ENCODE measurements at regions not wholly inside any gene's neighbourhood (a gene's known extent, or its start where the extent isn't known, plus 50 kb on each side); places are given as distances from the start of the nearest gene placed in this dataset.

DNA sequence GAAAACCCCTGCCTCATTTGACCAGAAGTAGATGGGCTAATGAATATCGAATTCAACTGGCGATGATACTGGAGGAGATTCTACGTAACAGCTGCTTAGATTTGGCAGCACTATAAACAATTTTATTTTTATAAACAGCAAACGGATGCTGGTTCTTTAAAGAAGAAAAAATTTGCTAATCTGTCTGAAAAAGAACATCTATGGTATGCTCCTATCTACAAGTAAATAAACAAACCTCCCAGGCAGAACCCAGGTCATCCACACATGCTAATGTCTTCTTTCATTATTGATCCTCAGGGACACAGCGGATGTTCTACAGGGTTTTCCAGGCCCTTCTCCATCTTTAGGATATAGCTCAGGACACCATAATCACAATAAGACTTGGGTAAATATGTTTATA is 291.3 kb downstream of the ALDH8A1 start:
- 83% methylated on average over 1 of the region's 5 CpGs; no CpG with 5 or more reads in 1 of the 2 experiments for WGBS, 2 experiments (ENCODE audit: insufficient coverage in 2 of 2)
- H3K27ac ChIP-seq (ENCODE audit: low read depth, low read length, severe bottlenecking) = no peak overlapping the region

DNA sequence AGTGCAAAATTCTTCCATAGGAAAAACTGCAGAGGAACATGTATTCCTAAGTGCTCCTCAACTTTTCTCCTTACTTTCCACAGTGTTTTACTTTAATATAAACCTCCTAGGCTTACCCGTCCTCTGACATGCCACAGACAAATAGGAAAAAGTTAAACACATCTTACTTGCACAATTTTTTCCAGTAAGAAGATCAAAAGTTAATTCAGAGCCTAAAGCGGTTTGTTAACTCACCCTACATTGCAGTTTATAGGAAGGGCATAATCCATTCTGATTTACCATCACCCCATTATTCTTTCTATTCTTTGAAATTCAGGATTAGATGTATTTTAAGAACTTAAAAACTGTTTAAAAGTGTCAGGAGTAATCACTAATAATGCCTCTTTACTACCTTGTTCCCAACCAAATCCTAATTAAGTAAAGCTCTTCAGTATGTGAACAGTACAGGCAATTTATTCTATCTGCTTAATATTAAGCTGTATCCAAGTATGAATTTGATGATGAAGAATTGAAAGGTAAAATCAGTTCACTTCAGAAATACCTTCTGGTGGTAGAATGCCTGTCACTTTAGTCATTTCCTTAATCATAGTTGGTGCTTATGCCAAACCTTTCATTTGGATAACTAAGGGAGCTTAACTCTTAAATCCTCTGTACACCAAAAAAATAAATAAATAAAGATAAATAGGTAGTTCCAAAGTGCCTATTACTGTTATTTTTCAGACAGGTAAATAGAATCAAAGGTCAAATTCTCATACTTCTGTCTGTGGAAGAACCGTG is 292.0 kb downstream of the ALDH8A1 start:
- no peaks in the 10 kb centered on the region for H3K36me3 ChIP-seq (ENCODE audit: control insufficient read depth, insufficient read depth, low read length)
- H3K9me3 ChIP-seq (ENCODE audit: control insufficient read depth, low read length) = no peaks in the 10 kb centered on the region
- WGBS, 2 experiments (ENCODE audit: insufficient coverage in 2 of 2) = 44 to 60% methylated on average over 1 of the region's 3 CpGs
- peaks cover 8% of the 10 kb centered on the region for H3K4me1 ChIP-seq (ENCODE audit: control insufficient read depth, insufficient read depth, low read length, poor library complexity, severe bottlenecking)
- no peak overlapping the region for H3K4me3 ChIP-seq (ENCODE audit: extremely low read depth, insufficient read depth, low read length, poor library complexity, severe bottlenecking)
- H3K27ac ChIP-seq (ENCODE audit: low read depth, low read length, severe bottlenecking) = no peak overlapping the region

More for the DNA sequence above, 291.3 kb downstream of the ALDH8A1 start:
- H3K36me3 ChIP-seq (ENCODE audit: control insufficient read depth, insufficient read depth, low read length) = no peaks in the 10 kb centered on the region
- peaks cover 8% of the 10 kb centered on the region for H3K4me1 ChIP-seq (ENCODE audit: control insufficient read depth, insufficient read depth, low read length, poor library complexity, severe bottlenecking)
- no peak overlapping the region for H3K4me3 ChIP-seq (ENCODE audit: extremely low read depth, insufficient read depth, low read length, poor library complexity, severe bottlenecking)
- H3K9me3 ChIP-seq (ENCODE audit: control insufficient read depth, low read length) = no peaks in the 10 kb centered on the region

DNA sequence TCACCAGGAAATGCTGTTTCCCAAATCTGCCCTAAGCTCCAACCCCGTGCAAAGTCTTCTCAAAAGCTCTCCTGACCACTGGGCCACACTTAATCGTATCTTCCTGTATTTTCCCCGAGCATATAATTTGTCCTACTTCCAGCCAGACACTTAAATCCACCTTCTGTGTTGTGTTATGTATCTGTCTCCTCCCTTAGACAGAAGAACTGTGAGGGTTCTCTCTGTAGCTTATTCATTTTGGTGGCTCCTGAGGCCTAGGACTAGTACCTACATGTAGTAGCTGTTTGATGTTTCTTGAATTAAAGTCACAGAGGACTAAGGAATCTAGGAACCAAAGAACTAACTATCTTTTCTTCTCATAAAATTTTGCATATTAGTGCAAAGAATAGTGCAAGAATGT is 292.6 kb downstream of the ALDH8A1 start:
- H3K4me1 ChIP-seq (ENCODE audit: control insufficient read depth, insufficient read depth, low read length, poor library complexity, severe bottlenecking) = peaks cover 8% of the 10 kb centered on the region
- WGBS, 2 experiments (ENCODE audit: insufficient coverage in 2 of 2) = 100% methylated on average over 1 of the region's 3 CpGs; no CpG with 5 or more reads in 1 of the 2 experiments
- H3K27ac ChIP-seq (ENCODE audit: low read depth, low read length, severe bottlenecking) = no peak overlapping the region
- no peaks in the 10 kb centered on the region for H3K9me3 ChIP-seq (ENCODE audit: control insufficient read depth, low read length)
- H3K4me3 ChIP-seq (ENCODE audit: extremely low read depth, insufficient read depth, low read length, poor library complexity, severe bottlenecking) = no peak overlapping the region
- no peaks in the 10 kb centered on the region for H3K36me3 ChIP-seq (ENCODE audit: control insufficient read depth, insufficient read depth, low read length)

DNA sequence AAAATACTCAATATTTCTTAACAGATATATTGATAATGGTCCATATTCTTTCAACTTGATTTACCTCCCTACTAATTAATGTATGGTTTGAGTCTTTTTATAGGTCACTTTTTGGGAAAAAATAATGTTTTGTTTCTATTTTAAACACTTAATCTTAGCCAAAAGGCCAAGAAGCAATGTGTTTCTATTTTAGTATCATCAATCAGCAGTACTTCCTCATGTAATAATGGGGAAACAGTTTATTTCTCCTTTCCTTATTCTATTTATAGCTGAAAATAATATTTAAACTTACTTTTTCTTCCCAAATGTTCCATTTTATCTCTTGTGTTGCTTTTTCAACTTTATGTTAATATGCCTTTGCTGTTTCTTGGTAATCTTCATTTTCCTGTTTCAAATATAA is 295.1 kb downstream of the ALDH8A1 start:
- Histone ChIP-seq H3K27ac (ENCODE audit: low read depth, low read length, severe bottlenecking) (no peak overlapping the region), H3K36me3 (ENCODE audit: control insufficient read depth, insufficient read depth, low read length) (no peaks in the 10 kb centered on the region), H3K4me1 (ENCODE audit: control insufficient read depth, insufficient read depth, low read length, poor library complexity, severe bottlenecking) (peaks cover 8% of the 10 kb centered on the region), H3K9me3 (ENCODE audit: control insufficient read depth, low read length) (no peaks in the 10 kb centered on the region), H3K4me3 (ENCODE audit: extremely low read depth, insufficient read depth, low read length, poor library complexity, severe bottlenecking) (no peak overlapping the region)

DNA sequence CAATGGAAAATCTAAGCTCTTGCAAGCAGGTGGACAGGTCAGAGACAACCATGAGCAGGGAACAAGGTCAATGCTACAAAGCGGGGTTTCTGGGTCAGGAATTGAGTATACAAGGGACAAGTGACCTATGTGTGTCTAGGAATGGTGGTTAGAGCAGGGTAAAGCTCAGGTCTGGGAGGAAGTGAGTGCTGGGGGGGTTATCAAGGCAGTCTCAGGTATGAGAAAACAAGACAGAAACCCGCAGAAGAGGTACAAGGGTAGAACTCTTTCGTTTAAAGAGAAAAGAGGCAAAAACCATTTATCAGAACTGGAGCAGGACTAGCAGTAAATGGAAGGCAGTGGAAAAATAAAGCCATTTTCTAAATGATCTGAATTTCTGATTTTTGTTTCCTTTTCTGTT is 298.4 kb downstream of the ALDH8A1 start:
- Histone ChIP-seq H3K4me3 (ENCODE audit: extremely low read depth, insufficient read depth, low read length, poor library complexity, severe bottlenecking) (no peak overlapping the region), H3K36me3 (ENCODE audit: control insufficient read depth, insufficient read depth, low read length) (no peaks in the 10 kb centered on the region), H3K9me3 (ENCODE audit: control insufficient read depth, low read length) (no peaks in the 10 kb centered on the region), H3K4me1 (ENCODE audit: control insufficient read depth, insufficient read depth, low read length, poor library complexity, severe bottlenecking) (no peaks in the 10 kb centered on the region), H3K27ac (ENCODE audit: low read depth, low read length, severe bottlenecking) (no peak overlapping the region)
- 74 to 90% methylated on average over 2 of the region's 3 CpGs for WGBS, 2 experiments (ENCODE audit: insufficient coverage in 2 of 2)

DNA sequence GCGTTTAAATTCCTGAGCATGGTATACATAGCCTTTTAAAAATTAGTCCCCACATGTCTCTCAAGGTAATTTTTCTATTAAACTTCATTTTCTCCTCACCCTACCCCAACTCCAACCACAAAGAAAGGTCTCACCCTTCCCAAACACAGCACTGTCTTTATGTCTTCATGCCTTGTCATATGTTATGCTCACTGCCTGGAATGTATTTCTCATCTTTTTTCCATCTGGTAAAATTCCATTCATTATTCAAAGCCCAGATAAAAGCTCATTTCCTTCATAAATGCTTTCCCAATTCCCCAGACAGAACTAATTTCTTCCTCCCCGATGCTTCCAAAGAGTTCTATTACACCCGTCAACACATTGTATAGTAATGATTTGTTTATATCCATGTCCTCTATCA is 302.0 kb downstream of the ALDH8A1 start:
- Histone ChIP-seq H3K4me1 (ENCODE audit: control insufficient read depth, insufficient read depth, low read length, poor library complexity, severe bottlenecking) (no peaks in the 10 kb centered on the region), H3K9me3 (ENCODE audit: control insufficient read depth, low read length) (no peaks in the 10 kb centered on the region), H3K36me3 (ENCODE audit: control insufficient read depth, insufficient read depth, low read length) (no peaks in the 10 kb centered on the region), H3K27ac (ENCODE audit: low read depth, low read length, severe bottlenecking) (no peak overlapping the region), H3K4me3 (ENCODE audit: extremely low read depth, insufficient read depth, low read length, poor library complexity, severe bottlenecking) (no peak overlapping the region)
- WGBS, 2 experiments (ENCODE audit: insufficient coverage in 2 of 2) = 40% methylated on average over 1 of the region's 3 CpGs; no CpG with 5 or more reads in 1 of the 2 experiments

DNA sequence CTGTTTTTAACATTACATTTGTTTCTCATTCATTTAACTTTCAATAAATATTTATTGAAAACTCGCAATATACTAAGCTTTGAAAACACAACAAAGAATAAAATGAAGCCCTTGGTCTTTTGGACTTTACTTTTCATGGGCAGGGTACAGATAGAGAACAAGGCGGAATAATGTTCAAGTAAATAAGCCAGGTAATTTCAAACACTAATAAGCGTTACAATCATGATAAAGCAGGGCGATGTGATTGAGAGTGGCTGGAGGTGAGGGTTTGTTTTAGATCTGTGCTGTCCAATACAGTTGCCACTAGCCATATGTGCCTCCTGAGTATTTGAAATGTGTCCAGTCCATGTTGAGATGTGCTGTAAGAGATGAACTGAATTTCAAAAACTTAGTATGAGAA is 307.1 kb downstream of the ALDH8A1 start:
- H3K36me3 ChIP-seq (ENCODE audit: control insufficient read depth, insufficient read depth, low read length) = no peaks in the 10 kb centered on the region
- WGBS, 2 experiments (ENCODE audit: insufficient coverage in 2 of 2) = 90 to 100% methylated on average over 2 to 3 of the region's 4 CpGs
- no peaks in the 10 kb centered on the region for H3K9me3 ChIP-seq (ENCODE audit: control insufficient read depth, low read length)
- H3K4me1 ChIP-seq (ENCODE audit: control insufficient read depth, insufficient read depth, low read length, poor library complexity, severe bottlenecking) = no peaks in the 10 kb centered on the region
- H3K4me3 ChIP-seq (ENCODE audit: extremely low read depth, insufficient read depth, low read length, poor library complexity, severe bottlenecking) = no peak overlapping the region
- no peak overlapping the region for H3K27ac ChIP-seq (ENCODE audit: low read depth, low read length, severe bottlenecking)

DNA sequence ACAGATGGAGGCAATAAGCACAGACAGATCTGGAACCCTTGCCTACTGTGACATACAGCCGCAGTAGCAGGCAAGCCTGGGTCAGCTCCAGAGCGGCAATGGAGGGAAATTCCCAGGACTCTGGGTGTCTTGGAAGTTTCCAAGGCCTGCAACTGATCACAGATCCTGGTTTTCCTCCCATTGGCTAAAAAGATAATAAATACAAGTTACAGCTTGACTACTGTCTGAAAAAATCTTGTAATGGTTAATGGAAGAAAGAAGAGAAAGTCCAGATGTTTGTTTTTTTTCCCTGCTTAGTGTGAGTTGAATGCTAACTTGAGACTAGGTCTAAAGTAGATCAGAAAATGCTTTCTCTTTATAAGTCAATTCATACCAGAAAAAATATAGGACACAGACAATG is 307.6 kb downstream of the ALDH8A1 start:
- Histone ChIP-seq H3K36me3 (ENCODE audit: control insufficient read depth, insufficient read depth, low read length) (no peaks in the 10 kb centered on the region), H3K27ac (ENCODE audit: low read depth, low read length, severe bottlenecking) (no peak overlapping the region), H3K9me3 (ENCODE audit: control insufficient read depth, low read length) (no peaks in the 10 kb centered on the region), H3K4me1 (ENCODE audit: control insufficient read depth, insufficient read depth, low read length, poor library complexity, severe bottlenecking) (no peaks in the 10 kb centered on the region), H3K4me3 (ENCODE audit: extremely low read depth, insufficient read depth, low read length, poor library complexity, severe bottlenecking) (no peak overlapping the region)
- 87 to 100% methylated on average over 1 to 2 of the region's 2 CpGs for WGBS, 2 experiments (ENCODE audit: insufficient coverage in 2 of 2)

DNA sequence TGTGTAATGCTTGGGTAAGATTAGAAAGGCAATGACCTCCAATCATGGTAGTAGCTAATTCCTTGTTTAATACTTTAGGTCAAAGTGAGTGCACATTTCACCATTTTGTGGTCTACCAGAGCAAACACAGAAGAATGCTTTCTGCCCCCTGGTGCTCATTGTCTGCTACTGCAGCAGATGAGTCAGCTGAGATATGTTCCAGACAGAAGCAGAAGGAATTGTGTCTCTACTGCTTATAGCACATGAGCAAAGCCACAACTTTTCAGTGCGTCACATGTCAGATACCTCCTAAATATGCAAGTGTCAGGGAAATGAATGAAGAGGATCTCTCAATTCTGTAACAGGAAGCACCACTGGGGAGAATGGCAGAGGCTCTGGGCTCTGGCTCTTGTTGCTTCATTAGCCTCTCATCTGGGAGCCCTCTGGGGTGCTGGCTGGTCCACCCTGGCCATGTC is 308.9 kb downstream of the ALDH8A1 start:
- H3K9me3 ChIP-seq (ENCODE audit: control insufficient read depth, low read length) = no peaks in the 10 kb centered on the region
- no peaks in the 10 kb centered on the region for H3K36me3 ChIP-seq (ENCODE audit: control insufficient read depth, insufficient read depth, low read length)
- no peak overlapping the region for H3K27ac ChIP-seq (ENCODE audit: low read depth, low read length, severe bottlenecking)
- H3K4me3 ChIP-seq (ENCODE audit: extremely low read depth, insufficient read depth, low read length, poor library complexity, severe bottlenecking) = no peak overlapping the region
- 67% methylated on average over 1 of the region's 1 CpG for whole genome bisulfite sequencing, 2 experiments (ENCODE audit: insufficient coverage in 2 of 2)
- no peaks in the 10 kb centered on the region for H3K4me1 ChIP-seq (ENCODE audit: control insufficient read depth, insufficient read depth, low read length, poor library complexity, severe bottlenecking)

DNA sequence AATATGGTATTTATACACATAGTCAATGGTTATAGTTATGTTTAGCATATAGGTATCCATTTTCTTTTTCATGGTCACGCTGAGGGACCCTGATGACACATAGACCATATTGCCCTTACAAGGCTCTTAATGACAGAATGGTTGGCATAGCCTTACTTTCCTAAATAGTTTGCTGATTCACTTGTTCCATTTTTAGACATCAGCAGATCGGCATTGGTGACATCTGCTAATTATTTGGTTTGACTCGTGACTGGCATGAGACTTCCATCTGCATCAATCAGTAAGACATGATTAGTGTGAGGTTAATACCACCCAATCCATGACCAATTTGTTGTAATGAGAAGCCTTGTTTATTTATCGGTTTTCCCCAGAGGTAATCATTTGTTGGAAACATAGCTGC is 309.7 kb downstream of the ALDH8A1 start:
- 90 to 94% methylated on average over 2 to 3 of the region's 4 CpGs for WGBS, 2 experiments (ENCODE audit: insufficient coverage in 2 of 2)
- Histone ChIP-seq H3K4me1 (ENCODE audit: control insufficient read depth, insufficient read depth, low read length, poor library complexity, severe bottlenecking) (no peaks in the 10 kb centered on the region), H3K4me3 (ENCODE audit: extremely low read depth, insufficient read depth, low read length, poor library complexity, severe bottlenecking) (no peak overlapping the region), H3K36me3 (ENCODE audit: control insufficient read depth, insufficient read depth, low read length) (no peaks in the 10 kb centered on the region), H3K9me3 (ENCODE audit: control insufficient read depth, low read length) (no peaks in the 10 kb centered on the region), H3K27ac (ENCODE audit: low read depth, low read length, severe bottlenecking) (no peak overlapping the region)

DNA sequence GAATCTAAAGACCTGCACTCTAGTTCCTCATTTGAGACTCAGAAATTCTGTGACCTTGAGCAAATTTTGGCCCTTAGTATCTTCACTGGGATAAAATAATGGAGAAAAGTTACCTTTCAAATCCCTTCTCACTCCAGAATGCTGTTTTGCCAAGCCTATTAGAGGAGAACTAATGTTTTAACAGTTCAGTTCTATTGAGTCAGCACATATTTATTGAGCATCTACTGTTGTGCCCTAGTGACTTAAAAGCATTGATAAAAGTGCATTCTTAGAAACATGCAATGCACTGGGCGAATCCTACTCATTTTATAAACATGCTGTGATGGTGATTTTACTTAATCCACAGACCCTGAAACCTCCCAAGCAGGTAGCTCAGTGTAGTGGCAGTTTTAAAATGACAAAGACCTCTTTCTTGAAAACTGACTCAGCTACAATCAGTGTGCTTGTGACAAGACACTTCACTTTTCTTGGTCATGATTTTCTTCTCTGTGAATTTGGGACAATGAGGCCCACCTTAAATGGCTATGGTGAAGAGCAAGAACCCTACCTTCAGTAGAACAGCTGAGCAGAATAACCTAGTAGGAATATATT is 312.0 kb downstream of the ALDH8A1 start:
- H3K27ac ChIP-seq (ENCODE audit: low read depth, low read length, severe bottlenecking) = no peak overlapping the region
- no peak overlapping the region for H3K4me3 ChIP-seq (ENCODE audit: extremely low read depth, insufficient read depth, low read length, poor library complexity, severe bottlenecking)
- H3K36me3 ChIP-seq (ENCODE audit: control insufficient read depth, insufficient read depth, low read length) = no peaks in the 10 kb centered on the region
- H3K9me3 ChIP-seq (ENCODE audit: control insufficient read depth, low read length) = no peaks in the 10 kb centered on the region
- no peaks in the 10 kb centered on the region for H3K4me1 ChIP-seq (ENCODE audit: control insufficient read depth, insufficient read depth, low read length, poor library complexity, severe bottlenecking)
- no CpG with 5 or more reads among the region's 1 CpG for WGBS, 2 experiments (ENCODE audit: insufficient coverage in 2 of 2)

Data from mesodermal cell (in vitro differentiated cells).